ENCODE measurements at regions not wholly inside any gene's neighbourhood (a gene's known extent, or its start where the extent isn't known, plus 50 kb on each side); places are given as distances from the start of the nearest gene placed in this dataset.

GRCh38 chr18:78859686-78860085, 119.9 kb upstream of the SALL3 start:
- H3K4me3 ChIP-seq: no peak overlapping the region
- DNase-seq (ENCODE audit: low spot score): no peak
- no peak overlapping the region for H3K27ac ChIP-seq
- no peak for TF ChIP-seq CTCF (IDR thresholded peaks at IDR 0.05)

GRCh38 chr18:78860117-78860516, 119.5 kb upstream of the SALL3 start:
- H3K27ac ChIP-seq: no peak overlapping the region
- no peak overlapping the region for H3K4me3 ChIP-seq
- no peak for TF ChIP-seq CTCF (IDR thresholded peaks at IDR 0.05)
- no peak for DNase-seq (ENCODE audit: low spot score)

GRCh38 chr18:78861116-78861515, 118.5 kb upstream of the SALL3 start:
- Histone ChIP-seq H3K4me3 (no peak overlapping the region), H3K27ac (no peak overlapping the region)
- DNase-seq (ENCODE audit: low spot score): no peak
- no peak for TF ChIP-seq CTCF (IDR thresholded peaks at IDR 0.05)

GRCh38 chr18:78861706-78862105, 117.9 kb upstream of the SALL3 start:
- no peak for DNase-seq (ENCODE audit: low spot score)
- H3K27ac ChIP-seq: no peak overlapping the region
- no peak for TF ChIP-seq CTCF (IDR thresholded peaks at IDR 0.05)

GRCh38 chr18:78862395-78862794, 117.2 kb upstream of the SALL3 start:
- no peak for TF ChIP-seq CTCF (IDR thresholded peaks at IDR 0.05)
- no peak for DNase-seq (ENCODE audit: low spot score)
- Histone ChIP-seq H3K27ac (no peak overlapping the region), H3K4me3 (no peak overlapping the region)

More at GRCh38 chr18:78861706-78862105, 117.9 kb upstream of the SALL3 start:
- H3K4me3 ChIP-seq: no peak overlapping the region

GRCh38 chr18:78865056-78865598, 114.5 kb upstream of the SALL3 start:
- DNase-seq (ENCODE audit: low spot score): no peak
- no peak overlapping the region for H3K27ac ChIP-seq
- TF ChIP-seq CTCF (IDR thresholded peaks at IDR 0.05): no peak
- no peak overlapping the region for H3K4me3 ChIP-seq

GRCh38 chr18:78865771-78866310, 113.8 kb upstream of the SALL3 start:
- DNase-seq (ENCODE audit: low spot score): no peak
- Histone ChIP-seq H3K4me3 (no peak overlapping the region), H3K27ac (no peak overlapping the region)
- TF ChIP-seq CTCF (IDR thresholded peaks at IDR 0.05): no peak

All from coronary artery (tissue), 2 donors.